ENCODE measurements at regions not wholly inside any gene's neighbourhood (a gene's known extent, or its start where the extent isn't known, plus 50 kb on each side); places are given as distances from the start of the nearest gene placed in this dataset.
"Not testable (repeated sequence)": the region's sequence is repeated elsewhere in the genome, so short reads cannot be mapped to it uniquely, and the experiment has no call there.

DNA sequence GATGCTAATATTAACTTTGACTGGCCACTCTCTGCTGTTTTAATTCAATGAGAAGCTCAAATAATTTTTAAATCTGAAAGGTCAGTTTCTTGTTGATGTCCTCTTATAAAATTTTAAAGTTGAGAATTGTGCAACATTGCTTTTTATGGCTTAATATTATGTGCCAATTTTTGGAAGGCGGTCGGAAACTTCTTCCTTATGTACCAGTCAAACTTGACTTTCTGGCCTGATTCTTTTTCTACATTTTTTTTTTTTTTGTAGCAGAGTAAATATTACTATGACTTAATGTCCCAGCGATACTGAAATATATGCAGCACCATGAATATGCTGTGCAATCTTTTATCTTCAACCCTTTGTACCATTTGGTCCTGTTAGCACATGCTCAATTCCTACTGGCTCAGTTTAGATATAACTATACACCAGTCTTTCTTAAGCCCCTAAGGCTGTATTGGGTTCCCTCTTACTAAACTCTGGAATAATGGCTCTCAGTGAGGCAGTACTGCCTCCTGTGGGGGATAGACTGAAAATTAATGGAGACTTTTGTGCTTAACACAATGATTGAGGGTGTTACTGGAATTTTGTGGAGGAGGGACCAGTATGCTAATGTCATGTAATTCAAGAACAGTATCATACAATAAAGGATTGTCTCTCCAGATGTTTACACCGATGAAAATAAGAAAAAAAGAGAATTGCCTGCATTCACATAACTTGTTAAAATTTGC is 156.4 kb upstream of the SYNCRIP start:
- FAIRE-seq = no peak

DNA sequence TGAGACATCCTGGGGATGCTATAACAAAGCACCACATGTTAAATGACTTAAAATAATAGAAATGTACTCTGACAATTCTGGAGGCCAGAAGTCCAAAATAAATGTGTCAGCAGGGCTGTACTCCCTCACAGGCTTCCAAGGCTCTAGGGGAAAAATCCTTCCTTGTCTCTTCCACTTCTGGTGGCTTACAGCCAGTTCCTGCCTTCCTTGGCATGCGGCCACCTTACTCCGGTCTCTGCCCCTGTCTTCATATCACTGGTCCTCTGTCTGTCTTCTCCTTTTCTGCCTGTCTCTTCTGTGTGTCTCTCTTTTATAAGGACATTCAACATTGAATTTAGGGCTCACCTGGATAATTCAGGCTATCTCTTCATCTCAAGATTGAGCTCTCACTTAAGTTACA is 155.3 kb upstream of the SYNCRIP start:
- FAIRE-seq = no peak

GRCh38 chr6:85795945-85796344 is 153.3 kb upstream of the SYNCRIP start:
- no peak for FAIRE-seq

- no peak for FAIRE-seq
These were observed 149.6 kb upstream of the SYNCRIP start for GRCh38 chr6:85792254-85792653.

DNA sequence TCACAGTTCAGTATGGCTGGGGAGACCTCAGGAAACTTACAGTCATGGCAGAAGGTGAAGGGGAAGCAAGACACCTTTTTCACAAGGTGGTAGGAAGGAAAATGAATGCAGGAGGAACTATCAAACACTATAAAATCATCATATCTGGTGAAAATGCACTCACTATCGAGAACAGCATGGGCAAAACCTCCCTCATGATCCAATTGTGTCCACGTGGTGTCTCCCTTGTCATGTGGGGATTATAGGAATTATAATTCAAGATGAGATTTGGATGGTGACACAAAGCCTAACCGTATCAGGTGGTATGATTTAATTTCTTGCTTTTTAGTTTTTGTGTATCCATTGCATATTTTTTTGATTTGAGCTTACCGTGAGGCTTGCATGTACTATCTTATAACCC is 133.2 kb upstream of the SYNCRIP start:
- no peak for FAIRE-seq

- FAIRE-seq = no peak
These were observed 130.0 kb upstream of the SYNCRIP start for GRCh38 chr6:85772641-85773040.

GRCh38 chr6:85771925-85772430 is 129.3 kb upstream of the SYNCRIP start:
- no peak for FAIRE-seq

GRCh38 chr6:85771455-85771854 is 128.8 kb upstream of the SYNCRIP start:
- FAIRE-seq = no peak

DNA sequence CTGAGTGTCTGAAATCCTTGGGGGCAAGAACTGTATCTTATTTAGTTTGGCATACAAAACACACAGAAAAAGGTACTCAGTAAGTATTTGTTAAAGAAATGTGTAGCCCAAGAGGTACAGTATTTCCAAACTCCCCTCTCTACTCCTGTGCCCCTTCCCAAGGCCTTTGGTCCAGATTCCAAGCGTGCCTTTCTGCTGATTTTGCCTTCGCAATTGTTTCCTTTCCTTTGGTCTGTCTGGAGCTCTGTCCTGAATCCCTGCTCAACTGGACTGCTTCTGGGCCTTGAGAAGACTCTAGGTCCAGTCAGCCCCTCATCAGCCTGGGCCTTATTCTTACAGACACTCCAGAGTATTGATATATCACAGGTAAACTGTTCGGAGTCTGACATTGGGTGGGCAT is 122.2 kb upstream of the SYNCRIP start:
- no peak for FAIRE-seq

DNA sequence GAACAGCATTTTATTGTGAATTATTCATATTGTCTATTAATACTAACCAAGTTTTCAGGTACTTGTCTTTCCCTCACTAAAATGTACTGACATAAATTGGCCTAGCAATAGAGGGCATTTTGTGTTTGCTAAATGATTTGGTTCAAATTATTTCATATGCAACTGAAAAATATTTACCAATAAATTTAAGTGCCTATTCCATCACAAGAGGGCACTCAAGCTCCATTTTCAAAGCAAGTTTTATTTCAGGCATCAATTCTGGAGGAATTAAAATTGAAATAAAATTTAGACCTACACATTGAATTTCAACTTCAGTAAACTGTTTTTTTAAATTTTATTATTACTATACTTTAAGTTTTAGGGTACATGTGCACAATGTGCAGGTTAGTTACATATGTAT is 114.3 kb upstream of the SYNCRIP start:
- FAIRE-seq = no peak

- FAIRE-seq = no peak
These were observed 112.2 kb upstream of the SYNCRIP start for GRCh38 chr6:85754894-85755293.

DNA sequence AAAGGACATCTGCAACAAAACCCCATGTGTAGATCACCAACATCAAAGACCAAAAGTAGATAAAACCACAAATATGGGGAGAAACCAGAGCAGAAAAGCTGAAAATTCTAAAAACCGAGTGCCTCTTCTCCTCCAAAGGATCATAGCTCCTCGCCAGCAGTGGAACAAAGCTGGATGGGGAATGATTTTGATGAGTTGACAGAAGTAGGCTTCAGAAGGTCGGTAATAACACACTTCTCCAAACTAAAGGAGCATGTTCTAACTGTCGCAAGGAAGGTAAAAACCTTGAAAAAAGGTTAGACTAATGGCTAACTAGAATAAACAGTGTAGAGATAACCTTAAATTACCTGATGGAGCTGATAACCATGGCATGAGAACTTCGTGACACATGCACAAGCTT is 109.9 kb upstream of the SYNCRIP start:
- no peak for FAIRE-seq

DNA sequence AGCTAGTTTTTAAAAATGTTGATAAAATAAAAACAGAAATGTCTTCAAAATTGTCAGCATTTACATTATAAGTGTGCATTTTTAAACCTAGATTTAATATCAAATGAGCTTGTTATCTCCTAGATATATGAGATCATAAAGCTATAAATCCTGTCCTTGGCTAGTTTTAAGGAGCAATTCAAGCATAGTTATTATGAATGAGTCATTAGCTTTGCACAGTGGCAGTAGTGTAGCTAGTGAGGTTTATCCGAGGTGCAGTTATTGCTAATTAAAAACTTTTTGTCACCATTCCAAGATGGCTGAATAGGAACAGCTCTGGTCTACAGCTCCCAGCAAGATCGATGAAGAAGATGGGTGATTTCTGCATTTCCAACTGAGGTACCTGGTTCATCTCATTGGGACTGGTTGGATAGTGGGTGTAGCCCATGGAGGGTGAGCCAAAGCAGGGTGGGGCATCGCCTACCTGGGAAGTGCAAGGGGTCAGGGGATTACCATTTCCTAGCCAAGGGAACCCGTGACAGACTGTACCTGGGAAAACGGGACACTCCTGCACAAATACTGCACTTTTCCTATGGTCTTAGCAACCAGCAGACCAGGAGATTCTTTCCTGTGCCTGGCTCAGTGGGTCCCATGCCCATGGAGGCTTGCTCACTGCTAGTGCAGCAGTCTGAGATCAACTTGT is 108.8 kb upstream of the SYNCRIP start:
- FAIRE-seq = no peak

DNA sequence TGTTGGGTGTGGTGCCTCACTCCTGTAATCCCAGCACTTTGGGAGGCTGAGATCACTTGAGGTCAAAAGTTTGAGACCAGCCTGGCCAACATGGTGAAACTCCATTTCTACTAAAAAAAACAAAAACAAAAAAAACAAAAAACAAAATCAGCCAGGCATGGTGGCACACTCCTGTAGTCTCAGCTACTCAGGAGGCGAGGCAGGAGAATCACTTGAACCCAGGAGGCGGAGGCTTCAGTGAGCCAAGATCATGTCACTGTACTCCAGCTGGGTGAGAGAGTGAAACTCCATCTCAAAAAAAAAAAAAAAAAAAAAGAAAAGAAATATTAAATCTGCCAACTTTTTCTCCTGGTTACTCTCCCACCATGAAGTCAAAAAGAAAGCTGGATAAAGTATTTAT is 107.5 kb upstream of the SYNCRIP start:
- not testable (repeated sequence) for FAIRE-seq

GRCh38 chr6:85749236-85749635 is 106.5 kb upstream of the SYNCRIP start:
- no peak for FAIRE-seq

DNA sequence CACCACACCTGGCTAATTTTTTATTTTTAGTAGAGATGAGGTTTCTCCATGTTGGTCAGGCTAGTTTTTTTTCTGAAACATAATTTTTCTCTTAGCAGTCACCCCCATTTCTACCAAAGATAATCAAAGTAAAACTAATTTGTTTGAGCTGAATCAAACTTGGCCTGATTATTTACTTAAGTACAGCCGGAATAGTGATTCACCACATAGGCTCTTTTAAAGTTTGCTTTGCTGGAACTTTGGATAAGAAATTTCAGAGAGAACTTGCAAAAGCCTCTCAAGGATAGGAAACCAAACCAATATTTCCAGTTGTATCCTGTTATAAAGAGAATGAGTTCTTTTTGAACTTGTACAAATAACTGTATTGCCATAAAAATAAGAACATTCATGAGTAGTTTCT is 105.0 kb upstream of the SYNCRIP start:
- FAIRE-seq = no peak

GRCh38 chr6:85747093-85747492 is 104.4 kb upstream of the SYNCRIP start:
- FAIRE-seq = no peak

DNA sequence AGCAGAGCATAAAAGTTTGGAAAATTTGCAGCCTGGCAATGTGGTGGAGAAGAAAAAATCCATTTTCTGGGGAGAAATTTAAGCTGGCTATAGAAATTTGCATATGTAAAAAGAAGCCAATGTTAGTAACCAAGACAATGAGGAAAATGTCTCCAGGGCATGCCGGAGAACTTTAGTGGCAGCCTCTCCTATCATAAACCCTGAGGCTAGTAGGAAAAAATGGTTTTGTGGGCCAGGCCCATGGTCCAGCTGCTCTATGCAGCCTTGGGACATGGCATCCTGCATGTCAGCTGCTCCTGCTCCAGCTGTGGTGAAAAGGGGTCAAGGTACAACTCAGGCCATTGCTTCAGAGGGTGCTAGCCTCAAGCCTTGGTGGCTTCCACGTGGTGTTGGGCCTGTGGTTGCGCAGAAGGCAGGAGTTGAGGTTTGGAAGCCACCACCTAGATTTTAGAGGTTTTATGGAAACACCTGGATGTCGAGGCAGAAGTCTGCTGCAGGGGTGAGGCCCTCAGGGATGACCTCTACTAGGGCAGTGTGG is 101.8 kb upstream of the SYNCRIP start:
- no peak for FAIRE-seq

- FAIRE-seq = peak; percentile 91
These were observed 83.5 kb upstream of the SYNCRIP start for GRCh38 chr6:85726206-85726605.

DNA sequence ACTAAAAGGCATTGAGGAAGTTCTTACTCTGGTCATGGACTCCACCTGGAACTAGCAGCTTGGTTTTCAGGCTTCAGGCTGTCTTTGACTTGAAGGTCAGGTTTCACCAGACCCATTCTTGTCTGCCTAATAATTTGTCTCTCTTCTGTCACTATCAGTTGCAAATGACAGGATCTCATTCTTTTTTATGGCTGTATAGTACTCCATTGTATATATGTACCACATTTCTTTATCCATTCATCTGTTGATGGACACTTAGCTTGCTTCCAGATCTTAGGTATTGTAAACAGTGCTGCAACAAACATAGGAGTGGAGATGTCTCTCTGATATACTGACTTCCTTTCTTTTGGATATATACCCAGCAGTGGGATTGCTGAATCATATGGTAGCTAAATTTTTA is 73.1 kb upstream of the SYNCRIP start:
- FAIRE-seq = no peak

- FAIRE-seq = no peak
These were observed 72.3 kb upstream of the SYNCRIP start for GRCh38 chr6:85714893-85715530.

DNA sequence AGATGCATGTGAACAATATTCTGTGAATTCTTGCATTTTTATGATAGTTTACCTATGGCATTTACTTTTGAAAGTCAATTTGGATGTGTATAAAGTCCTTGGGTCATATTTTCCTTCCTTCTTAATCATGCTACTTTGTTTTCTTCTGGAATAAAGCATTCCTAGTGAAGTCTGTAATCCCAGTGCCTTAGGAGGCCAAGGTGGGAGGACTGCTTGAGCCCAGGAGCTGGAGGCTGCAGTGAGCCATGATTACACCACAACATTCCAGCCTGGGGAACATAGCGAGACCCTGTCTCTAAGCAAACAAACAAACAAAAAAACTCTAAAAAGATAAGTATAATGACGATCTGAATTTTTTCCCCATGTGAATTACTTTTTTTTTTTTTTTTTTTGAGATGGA is 69.7 kb upstream of the SYNCRIP start:
- FAIRE-seq = no peak

GRCh38 chr6:85707515-85708145 is 64.9 kb upstream of the SYNCRIP start:
- FAIRE-seq = not testable (repeated sequence)
